Prostate gland (tissue), 2 donors: ENCODE measurements at regions not wholly inside any gene's neighbourhood (a gene's known extent, or its start where the extent isn't known, plus 50 kb on each side); places are given as distances from the start of the nearest gene placed in this dataset.

Source experiments
- DNase-seq: peaks from one replicate; pipeline ENCODE4 v3.0.0-alpha.2; 2019; ENCODE audit warnings: low spot score
- H3K27ac ChIP-seq, 2 donors: fragments of 200-600 bp; sonication (generic); 2 replicates each; pipeline ENCODE4 v1.5.1; 2017 to 2019
- H3K27me3 ChIP-seq: fragments of 200-600 bp; sonication (generic); replicated peaks from 2 replicates; pipeline ENCODE4 v1.5.1; 2019; ENCODE audit not compliant: insufficient read depth
- H3K36me3 ChIP-seq, 2 donors: fragments of 200-600 bp; sonication (generic); 1 replicate in 1 of 2; 2 replicates in 1 of 2; pipeline versions ENCODE4 v1.5.1 to v1.8.1; 2017 to 2019
- H3K4me1 ChIP-seq: fragments of 200-600 bp; sonication (generic); replicated peaks from 2 replicates; pipeline ENCODE4 v1.5.1; 2019
- H3K4me3 ChIP-seq, 2 donors: fragments of 200-600 bp; sonication (generic); 2 replicates each; pipeline ENCODE4 v1.5.1; 2017 to 2019
- H3K9me3 ChIP-seq: fragments of 200-600 bp; sonication (generic); 2 replicates; pipeline ENCODE4 v1.5.1; 2017
- POLR2A ChIP-seq: fragments of 450-650 bp; IDR thresholded peaks from one replicate; pipeline ENCODE4 v1.6.1; 2016; ENCODE audit warnings: antibody characterized with exemption, mild to moderate bottlenecking
- POLR2AphosphoS5 ChIP-seq: sonication (generic); formaldehyde crosslinking; IDR thresholded peaks from one replicate; pipeline ENCODE4 v1.6.1; 2017; ENCODE audit warnings: antibody characterized with exemption
- WGBS: methylation state at CpG from one replicate; pipeline ENCODE4 v1.1.5; 2018; 5-methylcytosine and 5-hydroxymethylcytosine counted together
- intact Hi-C: fragments of 100-400 bp; cut with DNase I; formaldehyde crosslinking; loops from one replicate; pipeline ENCODE4 v1.14.2; 2022
- TF ChIP-seq, protein P1 (sequence below), 4 experiments: fragments of 200-600 bp in 2 of 4; fragments of 450-650 bp in 2 of 4; sonication (generic) in 2 of 4; IDR thresholded peaks; 1 replicate in 3 of 4; 2 replicates in 1 of 4; pipeline ENCODE4 v1.5.1; 2016 to 2019; ENCODE audit warnings: antibody characterized with exemption in 4 of 4, mild to moderate bottlenecking in 2 of 4, moderate library complexity in 2 of 4

DNA sequence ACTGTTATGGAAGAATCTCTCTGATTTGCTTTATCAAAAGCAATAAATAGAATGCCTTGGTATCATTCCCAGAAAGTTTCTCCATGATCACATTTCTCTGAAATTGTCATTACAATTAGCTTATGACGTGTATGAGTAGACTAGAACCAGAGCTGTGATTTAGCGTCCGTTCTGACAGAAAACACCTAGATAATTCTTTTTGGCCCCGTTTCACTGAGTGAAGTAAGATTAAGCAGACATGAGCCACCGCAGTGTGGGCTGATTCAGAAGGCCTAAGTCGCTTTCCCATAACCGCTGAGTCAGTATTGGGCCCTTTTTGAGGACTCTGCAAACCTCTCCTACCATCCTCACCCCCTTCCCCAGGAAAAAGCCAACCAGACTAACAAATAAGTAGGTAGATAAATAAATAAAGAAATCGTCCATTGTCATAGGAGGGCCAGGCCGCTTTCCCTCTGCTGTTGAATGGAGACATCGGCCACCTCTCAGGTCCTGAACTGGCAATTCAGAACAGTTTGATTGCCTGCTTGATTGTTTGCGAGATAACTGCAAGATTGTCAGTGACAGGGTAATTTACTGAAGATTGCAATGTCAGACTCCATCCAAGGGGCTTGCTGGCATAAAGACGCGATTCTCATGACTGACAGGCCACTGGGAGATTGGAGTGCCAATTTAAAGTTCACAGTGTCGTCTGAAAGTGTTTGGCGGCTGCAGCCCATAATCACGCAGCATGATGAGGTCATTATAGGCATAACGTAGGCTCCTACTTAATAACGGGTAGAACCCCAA lies 105.0 kb upstream of the WWC1 start:
- no peaks in the 10 kb centered on the region for H3K27me3 ChIP-seq
- H3K4me1 ChIP-seq: no peaks in the 10 kb centered on the region
- intact Hi-C loops: no loop called here
- H3K36me3 ChIP-seq: no peaks in the 10 kb centered on the region
- no peak for TF ChIP-seq POLR2A
- TF ChIP-seq POLR2AphosphoS5: no peak
- no peak for DNase-seq
- no peaks in the 10 kb centered on the region for H3K9me3 ChIP-seq
- H3K27ac ChIP-seq: no peak overlapping the region
- no peak overlapping the region for H3K4me3 ChIP-seq
- WGBS: 89% methylated on average over 18 of the region's 18 CpGs

DNA sequence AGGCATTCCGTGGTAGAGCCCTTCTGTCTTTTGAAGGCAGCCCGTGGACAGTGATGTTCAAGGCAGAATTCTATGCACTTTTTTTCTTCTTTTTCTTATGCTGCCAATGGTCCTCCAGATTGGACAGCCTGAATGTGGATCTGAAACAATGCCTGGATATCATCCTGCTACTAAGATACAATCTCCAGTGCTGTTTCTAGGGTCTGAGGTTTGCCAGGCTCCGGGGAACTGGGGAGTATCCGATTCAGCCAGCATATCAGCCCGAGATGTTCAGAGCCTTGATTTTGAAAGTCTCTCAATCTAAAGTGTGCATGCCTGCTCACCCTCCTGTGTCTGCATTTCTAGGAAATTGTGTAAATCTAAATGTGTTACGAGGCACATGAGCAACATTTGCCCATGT lies 103.8 kb upstream of the WWC1 start:
- DNase-seq: no peak
- TF ChIP-seq, protein P1, sequence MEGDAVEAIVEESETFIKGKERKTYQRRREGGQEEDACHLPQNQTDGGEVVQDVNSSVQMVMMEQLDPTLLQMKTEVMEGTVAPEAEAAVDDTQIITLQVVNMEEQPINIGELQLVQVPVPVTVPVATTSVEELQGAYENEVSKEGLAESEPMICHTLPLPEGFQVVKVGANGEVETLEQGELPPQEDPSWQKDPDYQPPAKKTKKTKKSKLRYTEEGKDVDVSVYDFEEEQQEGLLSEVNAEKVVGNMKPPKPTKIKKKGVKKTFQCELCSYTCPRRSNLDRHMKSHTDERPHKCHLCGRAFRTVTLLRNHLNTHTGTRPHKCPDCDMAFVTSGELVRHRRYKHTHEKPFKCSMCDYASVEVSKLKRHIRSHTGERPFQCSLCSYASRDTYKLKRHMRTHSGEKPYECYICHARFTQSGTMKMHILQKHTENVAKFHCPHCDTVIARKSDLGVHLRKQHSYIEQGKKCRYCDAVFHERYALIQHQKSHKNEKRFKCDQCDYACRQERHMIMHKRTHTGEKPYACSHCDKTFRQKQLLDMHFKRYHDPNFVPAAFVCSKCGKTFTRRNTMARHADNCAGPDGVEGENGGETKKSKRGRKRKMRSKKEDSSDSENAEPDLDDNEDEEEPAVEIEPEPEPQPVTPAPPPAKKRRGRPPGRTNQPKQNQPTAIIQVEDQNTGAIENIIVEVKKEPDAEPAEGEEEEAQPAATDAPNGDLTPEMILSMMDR (IDR thresholded peaks at IDR 0.05): no peak
- TF ChIP-seq POLR2AphosphoS5: no peak
- TF ChIP-seq POLR2A: no peak
- Histone ChIP-seq H3K36me3 (no peaks in the 10 kb centered on the region), H3K27ac (no peak overlapping the region), H3K9me3 (no peaks in the 10 kb centered on the region), H3K4me1 (no peaks in the 10 kb centered on the region), H3K4me3 (no peak overlapping the region), H3K27me3 (no peaks in the 10 kb centered on the region)
- WGBS: 65% methylated on average over 6 of the region's 6 CpGs
- intact Hi-C loops: no loop called here

DNA sequence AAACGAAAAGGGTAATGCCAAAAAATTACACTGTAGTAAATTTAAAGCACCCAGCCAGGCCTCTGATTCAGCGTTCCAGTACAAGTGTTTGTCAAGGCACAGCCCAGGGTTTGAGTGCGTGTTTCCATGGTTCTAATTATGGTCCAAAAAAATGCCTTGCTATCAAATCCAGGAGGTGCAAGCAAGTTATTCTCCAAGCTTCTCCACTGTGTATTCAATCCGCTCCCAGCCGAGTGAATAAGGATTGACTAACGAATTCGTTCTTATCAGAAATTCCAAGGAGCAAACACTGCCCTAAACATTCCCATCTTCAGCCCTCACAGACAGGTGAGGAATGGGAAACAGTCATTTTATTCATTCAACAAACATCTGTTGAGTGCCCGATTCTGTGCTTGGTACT lies 103.3 kb upstream of the WWC1 start:
- TF ChIP-seq POLR2A: no peak
- TF ChIP-seq, protein P1 (IDR thresholded peaks at IDR 0.05): no peak
- TF ChIP-seq POLR2AphosphoS5: no peak
- WGBS: 92% methylated on average over 8 of the region's 8 CpGs

DNA sequence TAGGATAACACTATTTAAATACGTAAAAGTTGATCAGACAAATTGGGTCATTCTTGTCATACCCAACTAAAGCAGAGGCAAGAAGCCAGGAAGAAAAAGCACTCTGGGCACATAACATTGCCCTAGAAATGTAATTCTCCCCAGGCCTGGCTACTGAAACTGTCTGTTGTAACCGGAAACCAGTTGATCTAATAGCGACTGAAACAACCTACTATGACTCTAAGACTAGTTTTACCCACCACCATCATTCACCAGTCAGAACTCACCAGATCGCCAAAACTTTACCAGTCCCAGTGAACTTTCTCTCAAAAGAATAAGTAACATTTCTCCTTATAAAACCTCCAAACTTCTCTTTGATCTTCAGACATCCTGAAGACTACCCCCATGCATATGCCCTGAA lies 99.3 kb upstream of the WWC1 start:
- intact Hi-C loops: no loop called here
- 58% methylated on average over 4 of the region's 4 CpGs for WGBS
- H3K9me3 ChIP-seq: no peaks in the 10 kb centered on the region
- H3K27ac ChIP-seq: no peak overlapping the region
- no peak for DNase-seq
- TF ChIP-seq, protein P1 (IDR thresholded peaks at IDR 0.05): no peak
- TF ChIP-seq POLR2A (no peak), POLR2AphosphoS5 (no peak)
- H3K27me3 ChIP-seq: no peaks in the 10 kb centered on the region
- no peak overlapping the region for H3K4me3 ChIP-seq
- H3K36me3 ChIP-seq: no peaks in the 10 kb centered on the region
- no peaks in the 10 kb centered on the region for H3K4me1 ChIP-seq

More for the DNA sequence above, 103.3 kb upstream of the WWC1 start:
- Histone ChIP-seq H3K4me1 (no peaks in the 10 kb centered on the region), H3K27ac (no peak overlapping the region), H3K9me3 (no peaks in the 10 kb centered on the region), H3K4me3 (no peak overlapping the region), H3K27me3 (no peaks in the 10 kb centered on the region), H3K36me3 (no peaks in the 10 kb centered on the region)
- intact Hi-C loops: no loop called here
- no peak for DNase-seq

DNA sequence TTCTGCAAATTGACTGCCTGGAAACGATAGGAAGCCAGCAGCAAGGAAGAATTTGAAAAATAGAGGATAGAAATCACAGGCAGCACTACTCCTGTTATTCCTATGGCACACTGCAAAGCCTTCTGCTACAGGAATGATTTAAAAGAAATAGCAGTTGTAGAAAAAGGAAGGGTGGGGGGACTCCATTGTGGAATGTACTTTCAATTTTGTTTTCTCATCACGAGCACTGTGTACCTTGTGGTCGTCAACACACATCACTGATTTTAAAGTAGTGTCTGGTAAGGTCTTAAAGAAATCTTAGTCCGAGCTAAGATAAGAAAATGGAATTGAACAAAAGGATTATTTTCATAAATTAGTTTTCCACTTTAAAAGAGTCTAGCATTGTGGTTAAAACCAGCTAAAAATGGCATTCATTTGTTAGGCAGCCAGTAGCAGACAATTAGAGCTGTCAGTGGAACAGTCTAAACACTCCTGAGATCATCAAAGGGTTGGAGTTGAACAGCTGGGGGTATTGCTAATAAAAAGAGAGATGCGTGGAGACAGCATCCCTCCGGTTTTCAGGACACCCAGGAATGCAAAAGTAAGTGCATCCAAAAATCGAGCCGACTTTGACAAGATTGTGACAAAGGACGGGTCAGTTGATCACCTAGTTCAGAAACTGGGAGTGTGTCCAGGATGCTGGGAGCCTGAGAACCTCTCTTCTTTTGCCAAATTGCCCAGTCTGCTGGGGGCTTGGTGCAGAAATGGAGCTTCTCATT lies 97.8 kb upstream of the WWC1 start:
- no peak for DNase-seq
- H3K4me1 ChIP-seq: no peaks in the 10 kb centered on the region
- 15% methylated on average over 9 of the region's 9 CpGs for WGBS

More for the DNA sequence above, 97.8 kb upstream of the WWC1 start:
- TF ChIP-seq, protein P1 (IDR thresholded peaks at IDR 0.05): no peak
- TF ChIP-seq POLR2AphosphoS5 (no peak), POLR2A (no peak)
- H3K36me3 ChIP-seq: no peaks in the 10 kb centered on the region
- no peak overlapping the region for H3K4me3 ChIP-seq
- no peaks in the 10 kb centered on the region for H3K27me3 ChIP-seq
- H3K27ac ChIP-seq: no peak overlapping the region
- H3K9me3 ChIP-seq: no peaks in the 10 kb centered on the region
- intact Hi-C loops: no loop called here
